Activated CD4-positive, alpha-beta T cell treated with anti-CD3 and anti-CD28 coated beads, Interleukin-10, Interleukin-2, amounts not matched to agents 100 ng/mL and 50 ng/mL, durations not matched to agents 16 hours and 8 hours (primary cell): ENCODE measurements at regions not wholly inside any gene's neighbourhood (a gene's known extent, or its start where the extent isn't known, plus 50 kb on each side); places are given as distances from the start of the nearest gene placed in this dataset.

Experiments
- DNase-seq: peaks from one replicate; pipeline ENCODE4 v3.0.0-alpha.2; 2020

DNA sequence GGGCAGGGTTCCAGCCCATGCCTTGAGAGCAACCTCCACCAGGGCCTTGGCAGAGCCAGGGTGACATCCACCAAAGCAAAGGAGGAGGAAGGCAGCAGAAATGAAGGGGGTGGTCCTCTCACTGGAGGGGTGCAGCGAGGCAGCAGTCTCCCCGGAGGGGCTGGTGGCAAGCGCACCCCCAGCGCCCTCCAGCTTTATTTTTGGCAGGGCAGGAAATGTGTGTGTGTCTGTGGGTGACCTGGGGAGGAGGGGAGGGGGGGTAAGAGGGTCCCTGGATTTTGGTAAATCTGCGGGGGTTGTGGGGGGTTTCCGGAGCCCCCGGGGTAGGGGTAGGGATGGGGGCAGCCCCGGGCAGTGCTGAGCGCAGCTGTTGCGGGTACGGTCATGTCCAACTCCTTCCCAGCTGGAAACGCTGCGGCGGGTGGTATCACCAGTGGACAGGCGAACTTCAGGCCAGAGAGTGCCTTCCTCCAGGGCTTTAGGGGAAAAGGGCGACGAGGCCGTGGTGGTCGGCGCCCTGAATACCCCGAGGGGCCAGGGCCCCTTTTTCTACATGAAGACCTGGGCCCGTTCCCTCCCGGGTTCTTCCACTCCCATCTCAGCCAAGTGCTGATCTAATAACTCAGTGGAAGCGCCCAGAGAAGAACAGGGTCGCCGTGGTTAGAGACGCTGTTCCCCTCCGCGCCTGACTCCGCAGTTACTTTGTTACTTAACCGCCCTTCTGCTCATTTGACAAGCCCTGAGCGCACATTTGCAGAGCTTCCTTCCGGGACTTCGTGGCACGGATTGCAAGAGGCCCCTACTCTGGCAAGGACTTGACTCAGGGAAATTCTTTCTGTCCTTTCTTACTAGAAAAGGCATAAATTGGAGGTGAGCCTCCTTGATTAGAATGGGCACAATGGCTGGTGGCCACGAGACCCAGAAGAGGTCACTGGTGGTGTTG lies 55.2 kb downstream of the FOS start:
- peak; percentile 70 for DNase-seq

DNA sequence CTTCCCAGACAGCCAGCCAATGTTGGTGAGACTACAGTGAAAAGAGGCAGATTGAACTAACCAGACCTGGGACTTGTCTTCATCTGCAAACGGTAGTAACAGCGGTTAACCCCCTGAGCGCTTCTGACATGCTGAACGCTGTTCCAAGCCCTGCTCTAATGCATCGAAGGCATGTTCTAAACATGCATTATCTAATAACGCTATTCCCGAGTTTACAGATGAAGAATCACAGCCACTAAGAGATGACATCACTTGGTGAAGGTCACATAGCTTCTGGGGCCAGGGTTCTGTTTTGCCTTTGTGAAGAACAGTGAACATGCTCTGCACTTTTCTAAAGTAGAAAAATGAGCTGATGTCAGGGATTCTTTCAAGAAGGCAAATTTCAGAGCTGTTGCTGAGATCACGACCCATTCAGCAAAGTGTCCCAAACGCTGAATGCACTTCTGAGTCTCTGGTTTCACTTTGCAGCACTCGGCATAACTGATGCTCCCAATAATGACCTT lies 56.0 kb downstream of the FOS start:
- peak; percentile 31 for DNase-seq

DNA sequence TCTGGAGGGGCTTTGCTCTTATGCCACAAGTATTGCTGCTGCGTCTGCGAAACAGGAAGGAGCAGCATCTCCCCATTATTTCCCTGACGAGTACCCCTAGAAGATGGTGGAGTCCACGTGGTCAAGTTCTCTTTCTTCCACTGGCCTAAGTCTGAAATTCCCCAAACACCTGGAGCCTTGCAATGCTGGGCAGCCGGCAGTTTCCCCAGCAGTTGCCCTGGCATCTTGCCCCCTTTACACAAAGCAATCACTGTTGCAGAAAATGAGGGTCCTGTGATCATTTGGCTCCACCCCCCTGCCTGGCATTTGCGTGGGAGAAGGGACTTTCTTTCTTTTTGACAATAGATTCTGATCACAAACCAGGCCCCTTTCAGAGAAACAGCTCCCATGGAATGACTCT lies 56.9 kb downstream of the FOS start:
- no peak for DNase-seq

DNA sequence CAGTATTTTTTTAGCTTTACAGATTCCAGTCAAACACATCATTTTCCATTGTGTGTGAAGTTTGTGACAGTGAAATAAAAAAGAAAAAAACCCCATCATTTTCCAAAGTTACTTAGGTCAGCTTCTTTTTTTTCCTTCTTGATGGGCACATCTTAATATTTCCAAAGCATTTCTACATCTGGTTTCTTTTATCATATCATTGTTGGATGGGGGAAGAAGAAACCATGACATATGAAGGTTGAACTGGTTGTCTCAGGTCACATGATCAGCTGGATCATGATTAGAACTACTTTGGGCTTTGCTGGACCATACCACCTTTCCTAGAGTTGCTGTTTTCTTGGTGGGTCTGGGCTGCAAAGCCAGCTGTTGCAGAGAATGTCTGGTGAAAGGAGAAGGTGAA lies 59.8 kb downstream of the FOS start:
- no peak for DNase-seq

DNA sequence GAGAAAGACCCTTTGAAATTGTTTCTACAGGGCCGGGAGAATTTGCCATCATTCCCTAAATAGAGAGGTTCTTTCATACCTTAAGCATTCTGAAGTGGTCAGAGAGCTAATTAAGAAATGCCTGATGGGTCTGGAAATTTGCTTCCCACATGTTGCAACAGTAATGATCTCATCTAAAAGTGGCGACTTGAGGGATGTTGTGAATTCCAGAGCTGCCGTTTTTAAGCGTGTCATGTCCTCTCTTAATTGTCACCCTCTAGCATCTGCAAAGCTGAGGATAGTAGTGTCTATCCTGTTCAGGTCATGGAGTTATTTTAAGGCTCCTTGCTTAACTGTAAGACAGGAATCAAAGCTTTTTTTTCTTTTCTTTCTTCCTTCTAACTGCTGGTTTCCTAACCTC lies 60.4 kb downstream of the FOS start:
- no peak for DNase-seq

DNA sequence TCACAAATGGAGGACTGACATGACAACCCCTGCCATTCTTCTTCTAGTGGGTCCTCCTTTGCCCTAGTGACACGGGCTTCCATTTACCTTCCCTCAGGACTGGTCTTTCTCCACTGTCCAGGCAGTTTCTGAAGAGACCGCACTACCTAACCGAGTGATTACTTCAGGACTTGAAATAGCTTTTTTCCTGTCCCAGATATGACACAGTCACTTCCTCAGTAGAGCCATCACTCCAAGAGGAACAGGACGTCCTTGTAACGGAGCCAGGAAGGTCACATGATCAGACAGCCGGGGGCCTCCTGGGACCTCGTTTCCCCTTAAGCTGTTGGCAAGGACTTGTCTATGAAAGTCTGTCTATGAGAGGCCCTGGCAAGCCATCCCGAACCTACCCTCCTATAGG lies 62.3 kb downstream of the FOS start:
- no peak for DNase-seq

DNA sequence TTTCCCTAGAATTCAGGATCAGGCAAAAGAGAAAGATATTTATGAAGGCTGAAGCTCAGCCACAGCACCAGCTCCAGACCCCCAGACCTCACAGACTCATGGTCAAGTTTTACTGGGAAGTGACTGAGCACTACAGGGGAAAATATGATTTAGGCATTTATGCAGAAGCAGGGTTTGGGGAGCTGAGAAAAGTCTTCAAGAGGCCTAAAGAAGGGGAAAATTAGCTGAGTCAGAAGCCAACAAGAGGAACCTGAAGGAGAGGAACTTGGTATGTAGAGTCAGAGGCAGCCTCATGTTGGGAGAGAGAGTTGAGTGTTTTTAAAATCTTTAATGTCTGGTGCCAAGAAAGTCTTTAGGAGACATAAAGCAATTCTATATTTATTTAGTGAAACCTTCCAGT lies 63.0 kb downstream of the FOS start:
- no peak for DNase-seq

DNA sequence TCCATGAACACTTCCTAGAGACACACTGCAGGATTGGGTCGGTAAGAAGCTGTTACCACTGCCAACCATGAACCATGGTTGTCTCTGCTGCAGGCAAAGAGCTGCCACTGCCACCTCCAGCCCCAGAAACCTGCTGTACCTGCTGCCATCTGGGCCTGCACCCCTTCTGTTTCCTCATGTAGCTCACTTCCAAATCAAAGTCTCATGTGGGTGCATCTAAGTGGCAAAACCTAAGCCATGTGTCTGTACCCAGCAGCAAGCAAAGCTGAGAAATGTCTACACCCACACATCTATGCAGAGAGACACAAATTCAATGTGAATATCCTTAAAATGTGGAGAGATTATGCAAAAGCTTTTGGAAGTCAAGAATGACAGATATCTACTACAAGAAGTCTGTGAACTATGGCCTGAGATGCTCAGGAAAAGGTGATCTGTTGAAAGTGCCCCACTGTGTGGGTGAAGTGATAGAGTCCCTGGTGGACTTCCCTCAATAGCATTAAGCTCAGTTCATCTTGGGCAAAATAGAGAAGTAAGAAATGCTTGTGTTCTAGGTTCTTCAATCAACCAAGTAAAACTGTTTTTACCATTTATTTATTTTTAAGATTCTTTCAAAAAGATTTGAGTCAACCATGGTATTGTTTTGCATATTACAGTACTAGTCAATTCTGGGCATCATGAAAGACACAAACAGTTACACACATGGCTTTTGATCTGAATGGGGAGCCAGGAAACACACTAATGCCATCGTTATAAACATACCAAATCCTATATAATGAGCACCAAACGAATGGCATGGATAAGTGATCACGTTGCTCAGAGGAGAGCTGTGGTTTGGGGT lies 64.4 kb downstream of the FOS start:
- DNase-seq: no peak

DNA sequence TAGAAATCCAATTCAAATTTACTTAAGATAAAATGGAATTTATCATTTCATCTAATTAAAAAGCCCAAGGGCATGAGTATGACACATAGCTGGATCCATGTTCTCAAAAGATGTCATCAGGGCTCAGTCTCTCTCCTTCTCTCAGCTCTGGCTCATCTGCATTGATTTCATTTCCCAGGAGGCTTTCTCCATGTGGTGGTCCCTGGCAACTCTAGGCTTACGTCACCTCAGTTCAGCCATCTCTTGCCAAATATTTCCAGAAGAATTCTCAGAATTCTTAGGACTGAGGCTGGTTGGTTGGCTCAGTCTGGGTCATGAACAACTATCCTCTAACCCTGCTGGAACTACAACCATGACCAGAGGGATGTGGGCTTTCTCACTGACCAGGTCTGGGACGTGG lies 65.3 kb downstream of the FOS start:
- no peak for DNase-seq

DNA sequence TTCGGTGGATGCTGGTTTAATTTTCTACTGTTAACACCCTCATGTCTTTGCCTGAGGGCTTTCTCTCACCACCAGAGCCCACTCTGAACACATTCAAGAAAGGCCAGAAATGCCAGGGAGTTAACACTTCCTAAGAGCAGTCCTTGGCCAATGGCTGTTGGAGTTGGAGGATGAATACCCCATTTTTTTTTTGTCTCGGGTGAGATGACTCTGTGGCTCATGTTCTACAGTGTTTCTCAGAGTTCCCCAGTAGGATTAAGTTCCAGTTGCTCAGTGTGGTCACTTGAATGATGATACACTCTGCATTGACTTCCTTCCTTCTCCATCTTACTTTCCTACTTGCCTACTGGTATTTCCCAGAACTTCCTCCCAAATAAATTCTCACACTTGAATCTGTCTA lies 65.8 kb downstream of the FOS start:
- DNase-seq: no peak

DNA sequence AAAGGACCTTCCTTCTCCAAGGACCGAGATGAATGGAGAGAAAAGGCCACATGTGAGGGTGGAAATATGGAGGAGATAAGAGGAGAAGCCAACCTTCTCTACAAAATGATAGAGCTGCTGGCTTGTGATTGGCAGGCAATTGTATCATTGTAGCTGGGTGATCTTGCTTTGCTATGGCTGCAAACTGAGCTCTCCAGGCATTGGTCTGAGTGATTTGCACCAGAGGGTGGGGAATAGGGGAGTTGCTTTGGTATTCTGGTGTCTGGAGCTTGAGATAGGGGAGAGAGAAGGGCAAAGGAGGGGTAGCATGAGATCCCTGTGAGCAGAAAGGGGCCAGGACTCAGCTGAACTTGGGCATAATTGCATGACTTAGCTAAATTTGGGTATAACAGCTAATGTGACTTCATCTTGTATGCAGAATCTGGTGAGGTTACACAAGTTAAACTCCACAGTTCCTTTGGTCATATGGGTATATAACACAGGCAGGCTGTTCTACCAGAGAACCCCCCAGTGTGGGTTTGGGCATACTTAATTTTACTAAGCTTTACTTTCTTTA lies 72.0 kb downstream of the FOS start:
- DNase-seq: no peak

DNA sequence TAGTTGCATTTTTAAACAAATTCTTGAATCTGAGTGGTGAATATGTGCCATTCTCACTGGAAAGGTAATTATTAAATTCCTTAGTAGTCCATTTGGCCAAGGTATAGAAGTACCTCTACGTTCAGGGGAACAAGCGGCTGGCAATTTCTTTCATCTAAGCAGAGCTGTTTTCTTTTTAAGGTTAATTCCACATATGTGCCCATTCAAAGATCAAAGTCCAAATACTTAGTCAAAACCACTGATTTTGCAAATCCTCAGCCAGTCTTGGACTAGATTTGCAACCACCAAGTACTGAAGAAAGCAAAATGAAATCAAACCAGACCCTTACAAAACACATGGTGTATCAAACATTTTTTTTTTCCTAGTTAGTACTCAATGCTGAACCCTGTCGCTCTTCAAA lies 68.7 kb upstream of the JDP2 start:
- DNase-seq: no peak

DNA sequence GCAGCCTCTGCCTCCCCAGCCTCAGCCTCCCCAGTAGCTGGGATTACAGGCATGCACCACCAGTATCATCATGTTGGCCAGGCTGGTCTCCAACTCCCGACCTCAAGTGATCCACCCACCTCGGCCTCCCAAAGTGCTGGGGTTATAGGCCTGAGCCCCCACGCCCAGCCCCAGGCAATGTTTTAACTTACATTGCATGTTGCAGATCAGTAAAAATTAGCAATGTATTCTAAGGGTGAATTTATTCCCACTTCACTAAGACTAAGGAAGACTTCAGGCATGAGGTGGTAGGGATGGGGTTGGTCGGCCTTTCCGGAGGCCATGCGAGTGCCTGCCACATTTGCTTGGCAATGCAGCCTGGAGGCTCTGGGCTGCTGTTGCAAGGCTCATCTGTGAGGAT lies 66.8 kb upstream of the JDP2 start:
- no peak for DNase-seq

DNA sequence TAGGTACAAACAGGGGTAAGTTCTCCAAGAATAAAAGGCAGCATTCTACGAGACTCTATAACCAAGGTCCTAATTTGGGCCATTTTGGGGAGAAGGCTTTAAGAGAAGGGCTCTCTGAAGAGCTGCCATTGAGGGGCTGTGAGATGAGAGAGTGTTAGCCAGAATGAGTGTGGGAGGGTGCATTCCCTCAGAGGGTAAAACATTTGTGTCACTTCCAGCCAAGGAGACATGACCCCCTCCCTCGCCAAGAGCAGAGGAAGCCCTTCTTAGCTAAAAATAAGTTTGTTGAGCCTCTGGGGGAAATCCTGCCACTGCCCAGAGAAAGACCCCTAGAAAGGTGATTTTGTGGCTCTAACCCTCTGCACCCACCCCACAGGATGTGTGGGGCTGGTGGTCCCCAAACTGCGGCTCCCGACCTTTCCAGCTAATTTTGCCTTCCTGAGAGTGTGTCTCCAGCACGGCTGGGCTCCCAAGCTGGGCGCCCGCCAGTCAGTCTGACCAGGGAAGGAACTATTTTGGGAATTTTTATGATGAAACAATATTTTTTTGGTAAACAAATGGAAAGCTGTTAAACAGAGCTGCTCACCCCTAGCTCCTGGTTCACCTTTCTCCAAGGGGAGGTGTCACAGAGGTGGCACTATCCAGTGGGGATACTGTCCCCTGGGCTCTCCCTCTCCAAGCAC lies 65.9 kb upstream of the JDP2 start:
- no peak for DNase-seq

DNA sequence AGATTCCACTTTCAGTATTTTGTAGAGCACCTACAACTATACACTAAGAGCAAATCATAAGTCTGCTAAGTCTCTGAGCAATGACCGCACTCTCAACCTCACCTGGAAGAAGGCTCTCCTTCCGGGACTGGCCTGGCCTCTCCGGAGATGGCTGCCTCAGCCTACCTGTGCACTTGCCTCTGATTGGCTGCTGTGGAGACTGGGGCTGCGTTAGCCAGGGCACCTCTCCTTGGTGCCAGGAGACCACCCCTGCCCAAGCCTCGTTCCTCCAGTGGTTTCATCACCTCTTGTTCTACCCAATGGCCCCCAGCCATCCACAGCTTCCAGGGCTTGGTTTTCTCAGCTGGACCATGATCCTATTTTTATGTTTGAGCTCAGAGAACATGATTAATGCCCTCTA lies 64.7 kb upstream of the JDP2 start:
- no peak for DNase-seq

DNA sequence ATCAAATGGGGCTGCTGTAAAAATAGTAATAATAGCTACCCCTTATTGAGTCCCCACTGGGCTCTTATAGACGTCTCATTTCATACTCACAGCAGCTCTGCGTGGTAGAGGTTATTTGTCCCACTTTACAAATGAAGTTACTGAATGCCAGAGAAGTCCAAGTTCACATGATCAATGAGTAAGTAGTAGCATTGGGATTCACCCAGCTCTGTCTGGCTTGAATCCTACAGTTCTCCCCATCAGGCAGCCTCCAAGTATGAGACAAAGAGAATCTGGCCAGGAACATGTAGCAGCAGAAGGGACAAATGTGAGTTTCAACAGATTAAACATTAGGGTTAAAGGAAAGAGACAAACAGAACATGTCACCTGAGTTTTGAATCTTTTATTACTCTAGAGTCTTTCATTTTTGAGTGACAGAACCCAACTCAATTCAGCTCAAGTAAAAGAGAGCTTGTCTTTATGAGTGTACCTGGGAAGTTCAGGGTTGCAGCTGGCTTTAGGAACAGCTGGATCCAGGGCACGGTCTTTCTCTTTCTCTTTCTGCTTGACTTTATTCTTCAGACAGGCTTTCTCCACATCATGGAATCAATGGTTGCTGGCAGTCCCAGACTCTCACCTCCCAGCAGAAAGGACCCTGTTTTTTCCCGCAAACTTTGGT lies 64.1 kb upstream of the JDP2 start:
- DNase-seq: peak; percentile 2

DNA sequence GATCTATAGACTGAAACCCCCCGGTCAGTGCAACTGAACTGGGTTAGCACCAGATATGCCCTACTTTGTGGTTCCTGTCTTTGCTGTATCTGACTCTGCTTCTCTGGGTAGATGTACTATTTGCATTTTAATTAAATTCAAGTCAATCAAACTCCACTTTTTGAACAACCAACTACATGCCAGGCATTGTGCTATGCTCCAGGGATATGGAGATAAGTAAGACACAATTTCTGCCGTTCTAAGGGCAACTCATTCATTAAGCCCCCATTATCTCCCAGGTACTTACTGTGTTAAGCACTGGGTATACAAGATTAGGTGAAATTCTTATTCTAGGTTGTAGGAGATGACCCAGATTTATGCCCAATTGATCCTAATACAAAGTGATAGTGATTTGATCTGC lies 62.7 kb upstream of the JDP2 start:
- DNase-seq: no peak

DNA sequence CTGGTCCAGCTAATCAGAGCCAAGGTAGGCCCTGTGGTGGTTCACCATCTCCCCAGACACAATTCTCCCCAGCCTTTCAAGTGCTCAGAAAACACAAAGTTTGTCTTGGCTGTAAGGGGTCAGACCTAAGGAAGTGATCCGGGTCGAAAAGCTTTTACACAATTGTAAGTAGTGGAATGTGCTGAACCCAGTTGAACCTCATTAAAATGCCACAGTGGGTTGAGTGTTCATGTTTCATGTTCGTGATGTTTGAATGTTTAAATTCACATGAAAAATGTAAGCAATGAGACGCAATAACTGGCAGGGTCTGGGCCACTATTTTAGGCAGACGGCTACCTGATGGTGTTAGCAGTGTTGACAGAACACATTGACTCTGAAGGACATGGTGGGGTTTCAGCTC lies 60.9 kb upstream of the JDP2 start:
- DNase-seq: no peak

DNA sequence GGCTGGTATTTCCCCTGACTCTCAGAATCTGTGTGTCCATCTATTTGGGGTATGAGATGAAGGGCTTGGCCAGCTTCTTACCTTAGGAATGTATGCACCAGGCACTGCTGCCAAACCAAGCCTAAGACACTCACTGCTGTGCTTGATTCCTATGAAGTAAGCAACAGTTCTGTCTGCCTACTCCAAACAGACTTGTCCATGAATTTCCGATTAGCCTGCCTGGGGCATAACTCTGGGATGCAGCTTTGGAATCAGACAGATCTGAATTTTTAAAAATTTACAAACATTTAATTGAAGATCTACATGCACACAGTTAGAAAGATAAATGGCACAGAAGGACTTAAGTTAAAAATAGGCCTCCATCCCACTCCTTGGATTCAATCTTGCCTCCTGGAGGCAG lies 59.5 kb upstream of the JDP2 start:
- no peak for DNase-seq

DNA sequence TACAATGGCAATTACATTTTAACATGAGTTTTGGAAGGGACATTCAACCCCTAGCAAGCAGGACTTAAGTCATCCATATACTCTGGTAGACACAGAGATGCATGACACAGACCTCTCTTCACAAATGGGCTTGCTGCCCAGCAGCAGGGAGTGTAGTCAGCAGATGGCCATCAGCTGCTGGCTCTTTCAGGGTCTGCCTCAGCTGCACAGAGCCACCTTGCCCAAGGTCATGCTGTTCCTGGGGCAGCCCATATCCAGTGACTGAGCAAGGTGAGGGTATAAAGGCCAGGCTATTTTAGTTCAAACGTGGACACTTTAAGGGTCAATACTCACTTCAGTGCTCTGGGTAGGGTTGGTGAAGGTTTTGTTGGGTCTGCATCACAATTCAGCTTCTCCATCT lies 58.3 kb upstream of the JDP2 start:
- DNase-seq: no peak

DNA sequence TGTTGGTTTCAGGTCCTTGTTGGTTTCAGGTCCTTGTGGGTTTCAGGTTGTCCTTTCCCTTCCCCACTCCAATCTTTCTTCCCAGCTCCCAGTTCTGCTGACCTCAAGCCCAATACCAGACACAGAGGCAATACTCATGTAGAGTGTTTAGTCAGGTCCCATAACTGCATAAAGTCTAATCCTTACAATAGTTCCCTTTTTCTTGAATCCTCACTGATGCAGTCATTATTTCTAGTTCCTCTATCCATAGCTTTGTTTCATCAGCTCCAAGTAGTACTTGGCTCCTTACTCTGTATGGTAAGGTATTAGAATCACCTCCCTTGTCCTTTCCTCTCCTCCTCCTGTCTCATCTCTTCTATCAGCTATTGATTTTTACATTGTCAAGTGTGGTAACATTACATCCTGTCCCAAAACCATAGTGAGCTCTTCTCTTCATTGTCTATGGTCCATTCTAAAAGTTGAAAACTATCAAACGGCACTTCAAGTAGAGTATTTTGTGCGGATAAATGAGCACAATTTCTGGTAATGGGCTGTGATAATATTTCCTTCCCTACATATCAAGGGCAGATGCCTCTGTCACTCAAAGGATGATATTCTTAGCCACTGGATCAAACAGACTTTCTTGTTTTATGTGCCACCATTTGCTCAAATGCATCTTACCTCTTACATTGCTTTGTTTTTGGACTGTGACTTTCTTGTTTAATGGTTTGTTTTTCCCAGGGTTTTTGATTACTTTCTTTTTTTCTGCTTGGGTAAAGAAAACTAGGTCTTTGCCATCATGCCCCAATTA lies 57.2 kb upstream of the JDP2 start:
- DNase-seq: no peak

DNA sequence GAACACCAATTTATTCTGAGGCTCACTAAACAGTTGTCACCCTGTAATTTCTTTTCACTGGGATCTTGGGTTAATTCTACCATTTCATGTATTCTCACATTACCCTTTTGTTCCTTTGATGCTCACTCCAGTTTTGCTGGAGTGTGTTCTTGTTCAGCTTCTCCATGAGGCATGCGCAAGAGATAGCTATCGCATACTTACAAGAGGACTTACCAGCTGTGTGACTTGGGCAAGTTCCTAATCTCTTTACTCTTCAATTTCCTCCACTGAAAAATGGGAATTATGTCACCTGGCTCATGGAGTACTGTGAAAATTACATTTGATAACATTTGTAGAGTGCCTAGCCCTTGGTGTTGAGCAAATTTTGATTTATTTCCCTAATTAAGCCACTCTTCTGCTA lies 56.5 kb upstream of the JDP2 start:
- no peak for DNase-seq
